Neural progenitor cell (in vitro differentiated cells): ENCODE measurements at regions not wholly inside any gene's neighbourhood (a gene's known extent, or its start where the extent isn't known, plus 50 kb on each side); places are given as distances from the start of the nearest gene placed in this dataset.

Source experiments
- CTCF ChIP-seq: fragments of 200-600 bp; sonication (generic); IDR thresholded peaks from 2 replicates; pipeline ENCODE4 v1.5.1; 2017; ENCODE audit warnings: antibody characterized with exemption, mild to moderate bottlenecking
- EZH2 ChIP-seq: fragments of 200-600 bp; sonication (generic); IDR thresholded peaks from 2 replicates; pipeline ENCODE4 v1.6.1; 2017; ENCODE audit warnings: antibody characterized with exemption, mild to moderate bottlenecking, moderate library complexity

GRCh38 chr7:68411742-68412141 is 1186.5 kb upstream of the AUTS2 start:
- TF ChIP-seq EZH2 (no peak), CTCF (no peak)
